ENCODE measurements at regions not wholly inside any gene's neighbourhood (a gene's known extent, or its start where the extent isn't known, plus 50 kb on each side); places are given as distances from the start of the nearest gene placed in this dataset.

- WGBS, 2 donors: 93 to 96% methylated on average over 1 of the region's 1 CpG
- Histone ChIP-seq H3K27me3 (no peaks in the 10 kb centered on the region), H3K36me3 (no peaks in the 10 kb centered on the region), H3K4me1 (peaks cover 0 to 8% (median 0%) of the 10 kb centered on the region in 4 donors), H3K27ac (no peak overlapping the region), H3K4me3 (no peak overlapping the region), H3K9me3 (no peaks in the 10 kb centered on the region)
- DNase-seq: no peak
- TF ChIP-seq POLR2AphosphoS5 (IDR thresholded peaks at IDR 0.05) (no peak), POLR2A (IDR thresholded peaks at IDR 0.05) (no peak), EP300 (IDR thresholded peaks at IDR 0.05) (no peak), CTCF (IDR thresholded peaks at IDR 0.05) (no peak)
- intact Hi-C loops (cut with DNase I): no loop called here
Measured at GRCh38 chr5:90117005-90117404, 292.6 kb downstream of the CETN3 start.

- no peak for DNase-seq
- no peaks in the 10 kb centered on the region for H3K36me3 ChIP-seq
- no peaks in the 10 kb centered on the region for H3K9me3 ChIP-seq
- intact Hi-C loops (cut with DNase I): no loop called here
- H3K27ac ChIP-seq: no peak overlapping the region
- no peak overlapping the region for H3K4me3 ChIP-seq
- no peaks in the 10 kb centered on the region for H3K27me3 ChIP-seq
- WGBS, 2 donors: 64 to 79% methylated on average over 1 of the region's 1 CpG
- H3K4me1 ChIP-seq: no peaks in the 10 kb centered on the region
- TF ChIP-seq EP300 (IDR thresholded peaks at IDR 0.05) (no peak), CTCF (IDR thresholded peaks at IDR 0.05) (no peak), POLR2A (IDR thresholded peaks at IDR 0.05) (no peak), POLR2AphosphoS5 (IDR thresholded peaks at IDR 0.05) (no peak)
Measured at GRCh38 chr5:90113108-90113507, 296.4 kb downstream of the CETN3 start.

GRCh38 chr5:90112033-90112692, 297.4 kb downstream of the CETN3 start:
- H3K4me1 ChIP-seq: no peaks in the 10 kb centered on the region
- intact Hi-C loops (cut with DNase I): no loop called here
- H3K27me3 ChIP-seq: no peaks in the 10 kb centered on the region
- no peak overlapping the region for H3K27ac ChIP-seq
- H3K9me3 ChIP-seq: no peaks in the 10 kb centered on the region
- H3K36me3 ChIP-seq: no peaks in the 10 kb centered on the region
- no peak for DNase-seq
- 87 to 88% methylated on average over 2 of the region's 2 CpGs for WGBS, 2 donors
- no peak overlapping the region for H3K4me3 ChIP-seq
- TF ChIP-seq CTCF (IDR thresholded peaks at IDR 0.05) (no peak), EP300 (IDR thresholded peaks at IDR 0.05) (no peak), POLR2A (IDR thresholded peaks at IDR 0.05) (no peak), POLR2AphosphoS5 (IDR thresholded peaks at IDR 0.05) (no peak)

GRCh38 chr5:90111364-90112032, 298.1 kb downstream of the CETN3 start:
- 55 to 69% methylated on average over 10 of the region's 10 CpGs for WGBS, 2 donors

More at GRCh38 chr5:90111364-90112032, 298.1 kb downstream of the CETN3 start:
- Histone ChIP-seq H3K36me3 (no peaks in the 10 kb centered on the region), H3K9me3 (no peaks in the 10 kb centered on the region), H3K4me1 (no peaks in the 10 kb centered on the region), H3K27me3 (no peaks in the 10 kb centered on the region), H3K27ac (no peak overlapping the region), H3K4me3 (no peak overlapping the region)
- DNase-seq: no peak
- intact Hi-C loops (cut with DNase I): no loop called here
- TF ChIP-seq EP300 (IDR thresholded peaks at IDR 0.05) (no peak), POLR2A (IDR thresholded peaks at IDR 0.05) (no peak), POLR2AphosphoS5 (IDR thresholded peaks at IDR 0.05) (no peak), CTCF (IDR thresholded peaks at IDR 0.05) (no peak)
